Activated naive CD8-positive, alpha-beta T cell treated with anti-CD3 and anti-CD28 coated beads, Interleukin-2, amount 50 U/mL, for 24 hours (primary cell): ENCODE measurements at regions not wholly inside any gene's neighbourhood (a gene's known extent, or its start where the extent isn't known, plus 50 kb on each side); places are given as distances from the start of the nearest gene placed in this dataset.

ENCODE experiments used
- ATAC-seq: fragments of 150-1000 bp; cut with Tn5 transposase; one replicate; pipeline ENCODE4 v1.10.0; 2021
- DNase-seq: peaks from one replicate; pipeline ENCODE4 v3.0.0; 2021
- H3K27ac Mint-ChIP-seq: one replicate; pipeline ENCODE4 v1.8.0; 2021; ENCODE audit warnings: mild to moderate bottlenecking, mixed read lengths
- H3K27me3 Mint-ChIP-seq: one replicate; pipeline ENCODE4 v1.8.0; 2021; ENCODE audit warnings: mixed read lengths
- H3K36me3 Mint-ChIP-seq: one replicate; pipeline ENCODE4 v1.8.0; 2021; ENCODE audit warnings: low read depth, mixed read lengths
- H3K4me1 Mint-ChIP-seq: one replicate; pipeline ENCODE4 v1.8.0; 2021; ENCODE audit warnings: mixed read lengths
- H3K4me3 Mint-ChIP-seq: one replicate; pipeline ENCODE4 v1.8.0; 2021; ENCODE audit warnings: mild to moderate bottlenecking, moderate library complexity, mixed read lengths
- H3K9me3 Mint-ChIP-seq: one replicate; pipeline ENCODE4 v1.8.0; 2021; ENCODE audit warnings: mixed read lengths

GRCh38 chr20:52793339-52793963, 178.7 kb upstream of the TSHZ2 start:
- Mint-ChIP-seq H3K4me1 (no peaks in the 10 kb centered on the region), H3K9me3 (no peaks in the 10 kb centered on the region), H3K36me3 (no peaks in the 10 kb centered on the region)

DNA sequence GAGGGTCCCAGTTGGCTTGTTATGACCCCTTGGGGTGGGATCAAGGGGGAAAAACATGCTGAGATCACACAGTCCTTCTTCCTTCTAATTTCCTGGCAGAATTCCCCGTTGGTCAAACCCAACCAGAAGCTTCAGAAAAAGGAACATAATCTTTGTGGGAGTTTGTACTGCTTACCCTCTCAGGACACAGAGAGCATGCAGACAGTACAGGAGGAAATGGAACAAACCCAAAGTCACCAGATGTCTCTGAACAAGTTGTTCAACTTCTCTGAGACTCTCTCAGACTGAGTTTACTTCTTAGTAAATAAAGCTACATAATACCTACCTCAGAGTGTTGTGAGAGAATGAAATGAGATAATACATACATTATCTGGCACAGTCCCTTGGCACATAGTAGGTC, 181.1 kb upstream of the TSHZ2 start:
- H3K27me3 Mint-ChIP-seq = peaks cover 5% of the 10 kb centered on the region
- no peak overlapping the region for H3K4me3 Mint-ChIP-seq
- H3K9me3 Mint-ChIP-seq = no peaks in the 10 kb centered on the region
- ATAC-seq (no peak), DNase-seq (no peak)
- H3K36me3 Mint-ChIP-seq = no peaks in the 10 kb centered on the region
- no peaks in the 10 kb centered on the region for H3K4me1 Mint-ChIP-seq
- no peak overlapping the region for H3K27ac Mint-ChIP-seq

More at GRCh38 chr20:52793339-52793963, 178.7 kb upstream of the TSHZ2 start:
- H3K4me3 Mint-ChIP-seq = no peak overlapping the region
- H3K27me3 Mint-ChIP-seq = peaks cover 2% of the 10 kb centered on the region
- no peak overlapping the region for H3K27ac Mint-ChIP-seq
- no peak for ATAC-seq
- no peak for DNase-seq

DNA sequence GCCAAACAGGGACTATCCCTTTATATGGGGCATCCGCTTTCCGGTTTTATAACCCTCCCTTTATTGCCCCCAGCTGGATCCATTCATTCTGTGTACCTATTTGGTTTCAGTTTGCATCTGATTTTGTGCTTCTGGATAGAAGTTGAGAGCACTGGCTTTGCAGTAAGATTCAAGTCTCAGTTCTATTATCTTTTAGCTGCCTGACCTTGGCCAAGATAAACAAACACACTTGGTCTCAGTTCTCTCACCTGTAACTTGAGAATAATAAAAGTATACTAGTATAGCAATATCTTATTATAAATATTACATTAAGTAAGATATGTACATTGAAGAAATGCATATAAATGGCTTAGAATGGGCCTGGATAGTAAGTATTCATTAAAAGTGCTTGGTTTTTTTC, 182.4 kb upstream of the TSHZ2 start:
- ATAC-seq (no peak), DNase-seq (no peak)
- no peaks in the 10 kb centered on the region for H3K9me3 Mint-ChIP-seq
- H3K4me3 Mint-ChIP-seq = no peak overlapping the region
- H3K27ac Mint-ChIP-seq = no peak overlapping the region
- no peaks in the 10 kb centered on the region for H3K36me3 Mint-ChIP-seq
- H3K4me1 Mint-ChIP-seq = no peaks in the 10 kb centered on the region
- peaks cover 5% of the 10 kb centered on the region for H3K27me3 Mint-ChIP-seq

GRCh38 chr20:52787962-52788361, 184.2 kb upstream of the TSHZ2 start:
- H3K27me3 Mint-ChIP-seq = peaks cover 5% of the 10 kb centered on the region
- H3K4me1 Mint-ChIP-seq = no peaks in the 10 kb centered on the region
- no peak for DNase-seq
- ATAC-seq = no peak
- H3K9me3 Mint-ChIP-seq = no peaks in the 10 kb centered on the region
- H3K36me3 Mint-ChIP-seq = no peaks in the 10 kb centered on the region
- no peak overlapping the region for H3K4me3 Mint-ChIP-seq
- H3K27ac Mint-ChIP-seq = no peak overlapping the region

- H3K27ac Mint-ChIP-seq = no peak overlapping the region
- no peaks in the 10 kb centered on the region for H3K9me3 Mint-ChIP-seq
- H3K4me1 Mint-ChIP-seq = no peaks in the 10 kb centered on the region
- no peak for ATAC-seq
- no peak for DNase-seq
- H3K4me3 Mint-ChIP-seq = no peak overlapping the region
- no peaks in the 10 kb centered on the region for H3K36me3 Mint-ChIP-seq
- H3K27me3 Mint-ChIP-seq = peaks cover 5% of the 10 kb centered on the region
Observed at GRCh38 chr20:52787216-52787615, 184.9 kb upstream of the TSHZ2 start.

DNA sequence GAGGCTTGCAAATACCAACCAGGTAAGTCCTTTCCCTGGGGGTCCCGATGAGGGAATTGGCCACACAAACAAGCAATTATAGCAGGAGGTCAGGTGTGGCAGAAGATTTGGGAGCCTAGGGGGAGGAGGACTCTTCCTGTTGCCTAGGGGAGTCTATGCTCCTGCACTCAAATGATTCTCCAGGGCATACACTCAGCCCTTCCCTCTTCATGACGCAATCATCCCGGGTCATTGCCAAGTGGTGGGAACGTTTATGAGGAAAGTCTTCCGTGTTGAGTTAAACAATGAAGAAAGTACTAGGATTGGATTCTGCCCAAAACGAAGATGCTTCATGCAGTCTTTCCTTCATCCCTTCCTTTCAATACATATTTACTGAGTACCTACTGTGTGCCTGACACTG, 186.5 kb upstream of the TSHZ2 start:
- Mint-ChIP-seq H3K27me3 (peaks cover 5% of the 10 kb centered on the region), H3K4me3 (no peak overlapping the region), H3K36me3 (no peaks in the 10 kb centered on the region), H3K9me3 (no peaks in the 10 kb centered on the region), H3K27ac (no peak overlapping the region), H3K4me1 (no peaks in the 10 kb centered on the region)
- ATAC-seq = no peak
- no peak for DNase-seq

GRCh38 chr20:52783769-52784168, 188.4 kb upstream of the TSHZ2 start:
- peak; percentile 28 for DNase-seq
- Mint-ChIP-seq H3K27ac (no peak overlapping the region), H3K27me3 (peaks cover 3% of the 10 kb centered on the region), H3K4me1 (no peaks in the 10 kb centered on the region), H3K9me3 (no peaks in the 10 kb centered on the region), H3K36me3 (no peaks in the 10 kb centered on the region), H3K4me3 (no peak overlapping the region)
- no peak for ATAC-seq

DNA sequence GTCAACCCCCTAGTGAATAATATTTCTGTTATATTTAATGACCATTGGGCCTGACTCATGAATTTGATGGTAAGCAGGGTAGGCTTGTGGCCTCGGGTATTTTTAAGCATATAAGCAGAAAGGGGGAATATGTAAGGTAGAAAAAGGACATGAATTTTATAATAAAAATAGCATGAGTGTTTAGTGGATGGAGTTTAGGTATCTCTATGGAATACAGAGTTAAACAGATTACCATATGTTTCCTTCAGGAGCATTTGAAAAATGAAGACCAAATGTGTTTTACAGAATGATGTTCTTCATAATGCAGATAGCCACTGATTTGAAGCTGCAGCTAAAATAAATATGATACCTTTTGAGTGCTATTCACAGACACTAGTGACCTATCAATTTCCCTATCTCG, 191.7 kb upstream of the TSHZ2 start:
- no peaks in the 10 kb centered on the region for H3K36me3 Mint-ChIP-seq
- no peaks in the 10 kb centered on the region for H3K4me1 Mint-ChIP-seq
- peaks cover 2% of the 10 kb centered on the region for H3K27me3 Mint-ChIP-seq
- ATAC-seq (no peak), DNase-seq (no peak)
- H3K9me3 Mint-ChIP-seq = no peaks in the 10 kb centered on the region
- H3K4me3 Mint-ChIP-seq = no peak overlapping the region
- H3K27ac Mint-ChIP-seq = no peak overlapping the region

- Mint-ChIP-seq H3K27me3 (peaks cover 2% of the 10 kb centered on the region), H3K9me3 (no peaks in the 10 kb centered on the region)
- no peak for DNase-seq
Observed at GRCh38 chr20:52779125-52779524, 193.0 kb upstream of the TSHZ2 start.

GRCh38 chr20:52777171-52777570, 195.0 kb upstream of the TSHZ2 start:
- no peaks in the 10 kb centered on the region for H3K9me3 Mint-ChIP-seq
- no peak for DNase-seq
- H3K36me3 Mint-ChIP-seq = no peaks in the 10 kb centered on the region
- peaks cover 2% of the 10 kb centered on the region for H3K27me3 Mint-ChIP-seq
- no peak overlapping the region for H3K27ac Mint-ChIP-seq
- no peak for ATAC-seq
- H3K4me1 Mint-ChIP-seq = no peaks in the 10 kb centered on the region
- H3K4me3 Mint-ChIP-seq = no peak overlapping the region

More at GRCh38 chr20:52779125-52779524, 193.0 kb upstream of the TSHZ2 start:
- Mint-ChIP-seq H3K27ac (no peak overlapping the region), H3K4me1 (no peaks in the 10 kb centered on the region), H3K36me3 (no peaks in the 10 kb centered on the region), H3K4me3 (no peak overlapping the region)
- no peak for ATAC-seq

GRCh38 chr20:52775786-52776185, 196.4 kb upstream of the TSHZ2 start:
- ATAC-seq = no peak
- H3K9me3 Mint-ChIP-seq = no peaks in the 10 kb centered on the region
- H3K27me3 Mint-ChIP-seq = peaks cover 2% of the 10 kb centered on the region
- H3K36me3 Mint-ChIP-seq = no peaks in the 10 kb centered on the region
- DNase-seq = no peak
- no peak overlapping the region for H3K27ac Mint-ChIP-seq
- no peak overlapping the region for H3K4me3 Mint-ChIP-seq
- no peaks in the 10 kb centered on the region for H3K4me1 Mint-ChIP-seq

- no peaks in the 10 kb centered on the region for H3K36me3 Mint-ChIP-seq
- no peaks in the 10 kb centered on the region for H3K4me1 Mint-ChIP-seq
- no peaks in the 10 kb centered on the region for H3K27me3 Mint-ChIP-seq
- ATAC-seq (no peak), DNase-seq (no peak)
- no peak overlapping the region for H3K27ac Mint-ChIP-seq
- H3K9me3 Mint-ChIP-seq = no peaks in the 10 kb centered on the region
- H3K4me3 Mint-ChIP-seq = no peak overlapping the region
Observed at GRCh38 chr20:52768694-52769093, 203.5 kb upstream of the TSHZ2 start.

DNA sequence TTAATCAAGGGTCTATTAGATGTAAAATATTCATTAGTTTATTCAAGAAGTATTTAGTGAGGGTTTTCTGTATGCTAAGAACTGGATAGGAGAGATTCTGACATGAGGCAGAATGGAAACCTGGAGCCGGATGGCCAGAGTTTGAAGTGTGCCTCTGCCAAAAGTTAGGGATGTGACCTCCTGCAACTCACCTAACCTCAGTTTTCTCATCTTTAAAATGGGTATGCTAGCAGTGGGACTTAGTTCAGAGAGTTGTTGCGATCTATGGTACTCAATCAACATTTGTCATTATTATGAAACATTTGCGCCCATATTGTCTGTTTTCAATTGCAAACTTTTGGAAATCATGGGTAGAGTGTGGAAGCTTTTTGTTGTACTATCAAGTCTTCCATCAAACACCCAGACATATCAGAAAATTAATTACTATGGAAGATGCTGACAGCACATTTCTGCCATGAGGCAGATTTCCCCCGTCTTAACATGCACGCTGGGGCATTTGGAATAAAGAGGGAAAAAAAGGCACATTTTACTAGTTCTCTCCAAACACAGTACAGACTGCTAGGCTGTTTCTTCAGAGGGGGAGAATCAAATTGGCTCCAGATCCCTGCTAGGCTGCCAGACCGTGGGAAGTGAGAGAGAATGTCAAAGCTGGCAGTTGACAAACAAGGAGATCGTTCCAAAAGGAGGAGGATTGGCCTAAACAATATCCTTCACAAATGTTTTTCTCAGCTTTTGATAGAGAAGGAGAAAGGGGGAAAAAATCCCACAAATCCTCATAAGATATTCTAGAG, 205.3 kb upstream of the TSHZ2 start:
- DNase-seq = no peak
- no peaks in the 10 kb centered on the region for H3K27me3 Mint-ChIP-seq
- H3K9me3 Mint-ChIP-seq = no peaks in the 10 kb centered on the region
- no peak for ATAC-seq
- H3K4me3 Mint-ChIP-seq = no peak overlapping the region
- H3K27ac Mint-ChIP-seq = no peak overlapping the region
- H3K36me3 Mint-ChIP-seq = no peaks in the 10 kb centered on the region
- H3K4me1 Mint-ChIP-seq = no peaks in the 10 kb centered on the region

DNA sequence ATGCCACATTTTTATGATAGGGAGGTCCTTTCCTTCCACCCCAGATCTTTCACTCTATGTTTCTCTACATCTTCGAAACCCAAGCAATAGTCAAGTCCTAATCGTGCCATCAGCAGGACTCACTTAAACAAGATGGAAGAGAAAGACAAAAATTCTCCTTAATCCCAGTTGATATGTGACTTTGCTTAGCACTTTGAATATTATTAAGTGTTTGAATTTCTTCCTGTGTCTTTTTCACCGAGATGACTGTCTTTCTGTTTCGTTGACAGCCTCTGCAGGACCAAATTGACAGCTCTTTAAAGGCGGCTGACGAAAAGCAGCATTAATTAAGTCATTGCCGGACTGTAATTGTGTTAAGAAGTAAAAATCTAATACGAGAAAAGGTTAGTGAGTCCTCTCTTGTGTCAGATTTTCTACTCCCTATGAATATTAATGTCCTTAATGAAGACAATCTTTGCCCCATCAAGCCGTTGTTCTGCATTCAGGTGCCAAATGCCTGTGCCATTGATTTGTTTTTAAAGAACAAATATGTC, 208.8 kb upstream of the TSHZ2 start:
- H3K4me3 Mint-ChIP-seq = no peak overlapping the region
- H3K9me3 Mint-ChIP-seq = no peaks in the 10 kb centered on the region
- ATAC-seq (no peak), DNase-seq (no peak)
- no peaks in the 10 kb centered on the region for H3K36me3 Mint-ChIP-seq
- H3K4me1 Mint-ChIP-seq = no peaks in the 10 kb centered on the region
- H3K27ac Mint-ChIP-seq = no peak overlapping the region
- no peaks in the 10 kb centered on the region for H3K27me3 Mint-ChIP-seq

- H3K27me3 Mint-ChIP-seq = no peaks in the 10 kb centered on the region
- H3K9me3 Mint-ChIP-seq = no peaks in the 10 kb centered on the region
- ATAC-seq (no peak), DNase-seq (no peak)
- H3K36me3 Mint-ChIP-seq = no peaks in the 10 kb centered on the region
- H3K4me1 Mint-ChIP-seq = no peaks in the 10 kb centered on the region
- H3K4me3 Mint-ChIP-seq = no peak overlapping the region
- H3K27ac Mint-ChIP-seq = no peak overlapping the region
Observed at GRCh38 chr20:52761867-52762266, 210.3 kb upstream of the TSHZ2 start.
